ENCODE measurements at regions not wholly inside any gene's neighbourhood (a gene's known extent, or its start where the extent isn't known, plus 50 kb on each side); places are given as distances from the start of the nearest gene placed in this dataset.

GRCh38 chr4:26199596-26199995 lies 121.2 kb upstream of the RBPJ start:
- H3K36me3 ChIP-seq (ENCODE audit: control insufficient read depth in 3 of 3, insufficient read depth in 2 of 3, low read depth in 1 of 3, low read length in 3 of 3), result no peaks in the 10 kb centered on the region
- H3K4me1 ChIP-seq (ENCODE audit: control insufficient read depth in 3 of 3, insufficient read depth in 2 of 3, low read depth in 1 of 3, low read length in 2 of 3), result no peaks in the 10 kb centered on the region
- WGBS, 3 donors, result 76 to 91% (median 79%) methylated on average over 5 of the region's 5 CpGs
- DNase-seq (no peak), FAIRE-seq (no peak)
- no peak overlapping the region for H3K27ac ChIP-seq (ENCODE audit: low read depth in 1 of 3, low read length in 2 of 3)
- no peaks in the 10 kb centered on the region for H3K9me3 ChIP-seq (ENCODE audit: control insufficient read depth in 2 of 2, insufficient read depth in 1 of 2, low read depth in 1 of 2, low read length in 1 of 2)
- no peaks in the 10 kb centered on the region for H3K27me3 ChIP-seq (ENCODE audit: control insufficient read depth in 3 of 3, insufficient read depth in 3 of 3, low read length in 3 of 3)
- no peak overlapping the region for H3K4me3 ChIP-seq (ENCODE audit: low read depth in 1 of 3, low read length in 3 of 3)

- Histone ChIP-seq H3K27ac (ENCODE audit: low read depth in 1 of 3, low read length in 2 of 3) (no peak overlapping the region), H3K9me3 (ENCODE audit: control insufficient read depth in 2 of 2, insufficient read depth in 1 of 2, low read depth in 1 of 2, low read length in 1 of 2) (no peaks in the 10 kb centered on the region), H3K4me1 (ENCODE audit: control insufficient read depth in 3 of 3, insufficient read depth in 2 of 3, low read depth in 1 of 3, low read length in 2 of 3) (no peaks in the 10 kb centered on the region), H3K27me3 (ENCODE audit: control insufficient read depth in 3 of 3, insufficient read depth in 3 of 3, low read length in 3 of 3) (no peaks in the 10 kb centered on the region), H3K4me3 (ENCODE audit: low read depth in 1 of 3, low read length in 3 of 3) (no peak overlapping the region), H3K36me3 (ENCODE audit: control insufficient read depth in 3 of 3, insufficient read depth in 2 of 3, low read depth in 1 of 3, low read length in 3 of 3) (no peaks in the 10 kb centered on the region)
- no peak for FAIRE-seq
- 80 to 89% (median 88%) methylated on average over 2 of the region's 2 CpGs for WGBS, 3 donors
- no peak for DNase-seq
Observed at GRCh38 chr4:26201120-26201519, 119.7 kb upstream of the RBPJ start.

GRCh38 chr4:26204249-26204825 lies 116.5 kb upstream of the RBPJ start:
- FAIRE-seq, result no peak

GRCh38 chr4:26204911-26205370 lies 115.9 kb upstream of the RBPJ start:
- Histone ChIP-seq H3K27me3 (ENCODE audit: control insufficient read depth in 3 of 3, insufficient read depth in 3 of 3, low read length in 3 of 3) (no peaks in the 10 kb centered on the region), H3K4me1 (ENCODE audit: control insufficient read depth in 3 of 3, insufficient read depth in 2 of 3, low read depth in 1 of 3, low read length in 2 of 3) (no peaks in the 10 kb centered on the region), H3K36me3 (ENCODE audit: control insufficient read depth in 3 of 3, insufficient read depth in 2 of 3, low read depth in 1 of 3, low read length in 3 of 3) (no peaks in the 10 kb centered on the region), H3K4me3 (ENCODE audit: low read depth in 1 of 3, low read length in 3 of 3) (no peak overlapping the region), H3K27ac (ENCODE audit: low read depth in 1 of 3, low read length in 2 of 3) (no peak overlapping the region), H3K9me3 (ENCODE audit: control insufficient read depth in 2 of 2, insufficient read depth in 1 of 2, low read depth in 1 of 2, low read length in 1 of 2) (no peaks in the 10 kb centered on the region)
- FAIRE-seq, result no peak
- DNase-seq, result no peak
- WGBS, 3 donors, result 17 to 55% (median 31%) methylated on average over 7 of the region's 7 CpGs

More at GRCh38 chr4:26204249-26204825, 116.5 kb upstream of the RBPJ start:
- no peak for DNase-seq
- H3K27ac ChIP-seq (ENCODE audit: low read depth in 1 of 3, low read length in 2 of 3), result no peak overlapping the region
- no peaks in the 10 kb centered on the region for H3K36me3 ChIP-seq (ENCODE audit: control insufficient read depth in 3 of 3, insufficient read depth in 2 of 3, low read depth in 1 of 3, low read length in 3 of 3)
- no peaks in the 10 kb centered on the region for H3K9me3 ChIP-seq (ENCODE audit: control insufficient read depth in 2 of 2, insufficient read depth in 1 of 2, low read depth in 1 of 2, low read length in 1 of 2)
- H3K4me3 ChIP-seq (ENCODE audit: low read depth in 1 of 3, low read length in 3 of 3), result no peak overlapping the region
- H3K27me3 ChIP-seq (ENCODE audit: control insufficient read depth in 3 of 3, insufficient read depth in 3 of 3, low read length in 3 of 3), result no peaks in the 10 kb centered on the region
- WGBS, 3 donors, result 81 to 85% (median 81%) methylated on average over 8 of the region's 8 CpGs
- H3K4me1 ChIP-seq (ENCODE audit: control insufficient read depth in 3 of 3, insufficient read depth in 2 of 3, low read depth in 1 of 3, low read length in 2 of 3), result no peaks in the 10 kb centered on the region

- H3K4me3 ChIP-seq (ENCODE audit: low read depth in 1 of 3, low read length in 3 of 3), result no peak overlapping the region
- 36 to 43% (median 40%) methylated on average over 2 of the region's 2 CpGs for WGBS, 3 donors
- DNase-seq (no peak), FAIRE-seq (no peak)
- H3K27ac ChIP-seq (ENCODE audit: low read depth in 1 of 3, low read length in 2 of 3), result no peak overlapping the region
- no peaks in the 10 kb centered on the region for H3K27me3 ChIP-seq (ENCODE audit: control insufficient read depth in 3 of 3, insufficient read depth in 3 of 3, low read length in 3 of 3)
- H3K36me3 ChIP-seq (ENCODE audit: control insufficient read depth in 3 of 3, insufficient read depth in 2 of 3, low read depth in 1 of 3, low read length in 3 of 3), result no peaks in the 10 kb centered on the region
- H3K9me3 ChIP-seq (ENCODE audit: control insufficient read depth in 2 of 2, insufficient read depth in 1 of 2, low read depth in 1 of 2, low read length in 1 of 2), result no peaks in the 10 kb centered on the region
- H3K4me1 ChIP-seq (ENCODE audit: control insufficient read depth in 3 of 3, insufficient read depth in 2 of 3, low read depth in 1 of 3, low read length in 2 of 3), result peaks cover 0 to 3% (median 0%) of the 10 kb centered on the region in 3 donors
Observed at GRCh38 chr4:26206339-26206738, 114.5 kb upstream of the RBPJ start.

- Histone ChIP-seq H3K36me3 (ENCODE audit: control insufficient read depth in 3 of 3, insufficient read depth in 2 of 3, low read depth in 1 of 3, low read length in 3 of 3) (no peaks in the 10 kb centered on the region), H3K27me3 (ENCODE audit: control insufficient read depth in 3 of 3, insufficient read depth in 3 of 3, low read length in 3 of 3) (no peaks in the 10 kb centered on the region), H3K4me1 (ENCODE audit: control insufficient read depth in 3 of 3, insufficient read depth in 2 of 3, low read depth in 1 of 3, low read length in 2 of 3) (peaks cover 0 to 3% (median 0%) of the 10 kb centered on the region in 3 donors), H3K27ac (ENCODE audit: low read depth in 1 of 3, low read length in 2 of 3) (no peak overlapping the region), H3K4me3 (ENCODE audit: low read depth in 1 of 3, low read length in 3 of 3) (no peak overlapping the region), H3K9me3 (ENCODE audit: control insufficient read depth in 2 of 2, insufficient read depth in 1 of 2, low read depth in 1 of 2, low read length in 1 of 2) (no peaks in the 10 kb centered on the region)
- DNase-seq, result no peak
- WGBS, 3 donors, result 52 to 60% (median 58%) methylated on average over 3 of the region's 3 CpGs
- FAIRE-seq, result no peak
Observed at GRCh38 chr4:26206999-26207398, 113.8 kb upstream of the RBPJ start.

GRCh38 chr4:26207631-26208030 lies 113.2 kb upstream of the RBPJ start:
- Histone ChIP-seq H3K4me1 (ENCODE audit: control insufficient read depth in 3 of 3, insufficient read depth in 2 of 3, low read depth in 1 of 3, low read length in 2 of 3) (peaks cover 0 to 3% (median 0%) of the 10 kb centered on the region in 3 donors), H3K27me3 (ENCODE audit: control insufficient read depth in 3 of 3, insufficient read depth in 3 of 3, low read length in 3 of 3) (no peaks in the 10 kb centered on the region), H3K27ac (ENCODE audit: low read depth in 1 of 3, low read length in 2 of 3) (no peak overlapping the region), H3K9me3 (ENCODE audit: control insufficient read depth in 2 of 2, insufficient read depth in 1 of 2, low read depth in 1 of 2, low read length in 1 of 2) (no peaks in the 10 kb centered on the region), H3K4me3 (ENCODE audit: low read depth in 1 of 3, low read length in 3 of 3) (no peak overlapping the region), H3K36me3 (ENCODE audit: control insufficient read depth in 3 of 3, insufficient read depth in 2 of 3, low read depth in 1 of 3, low read length in 3 of 3) (no peaks in the 10 kb centered on the region)
- FAIRE-seq, result no peak
- 69 to 96% (median 90%) methylated on average over 3 of the region's 3 CpGs for WGBS, 3 donors
- DNase-seq, result no peak

GRCh38 chr4:26208237-26208994 lies 112.4 kb upstream of the RBPJ start:
- no peak for DNase-seq
- Histone ChIP-seq H3K27me3 (ENCODE audit: control insufficient read depth in 3 of 3, insufficient read depth in 3 of 3, low read length in 3 of 3) (no peaks in the 10 kb centered on the region), H3K9me3 (ENCODE audit: control insufficient read depth in 2 of 2, insufficient read depth in 1 of 2, low read depth in 1 of 2, low read length in 1 of 2) (no peaks in the 10 kb centered on the region), H3K36me3 (ENCODE audit: control insufficient read depth in 3 of 3, insufficient read depth in 2 of 3, low read depth in 1 of 3, low read length in 3 of 3) (no peaks in the 10 kb centered on the region), H3K4me1 (ENCODE audit: control insufficient read depth in 3 of 3, insufficient read depth in 2 of 3, low read depth in 1 of 3, low read length in 2 of 3) (peaks cover 0 to 3% (median 0%) of the 10 kb centered on the region in 3 donors), H3K4me3 (ENCODE audit: low read depth in 1 of 3, low read length in 3 of 3) (no peak overlapping the region), H3K27ac (ENCODE audit: low read depth in 1 of 3, low read length in 2 of 3) (no peak overlapping the region)
- WGBS, 3 donors, result 48 to 60% (median 48%) methylated on average over 2 of the region's 2 CpGs
- no peak for FAIRE-seq

Data from small intestine (tissue), 7 donors.